ENCODE measurements at regions not wholly inside any gene's neighbourhood (a gene's known extent, or its start where the extent isn't known, plus 50 kb on each side); places are given as distances from the start of the nearest gene placed in this dataset.

DNA sequence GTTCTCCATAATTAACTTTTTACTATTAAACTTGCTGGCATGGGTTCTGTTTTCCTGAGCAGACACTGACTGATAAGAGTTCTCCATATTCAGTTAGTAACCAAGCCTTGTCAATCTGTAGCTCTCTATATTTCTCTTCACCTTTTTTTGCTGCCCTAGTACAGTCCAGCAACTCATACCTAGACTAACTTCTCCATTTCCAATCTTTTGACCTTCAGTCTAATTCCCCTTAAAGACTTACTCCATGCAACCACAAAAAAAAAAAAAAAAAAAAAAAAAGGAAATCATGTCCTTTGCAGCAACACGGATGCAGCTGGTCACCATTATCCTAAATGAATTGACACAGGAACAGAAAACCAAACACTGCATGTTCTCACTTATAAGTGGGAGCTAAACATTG, 125.7 kb upstream of the KRAS start:
- TF ChIP-seq CTCF (IDR thresholded peaks at IDR 0.05; ENCODE audit: poor library complexity, severe bottlenecking), result no peak
- no peak for TF ChIP-seq EZH2 (IDR thresholded peaks at IDR 0.05; ENCODE audit: borderline replicate concordance, insufficient read depth, low read length, poor library complexity, severe bottlenecking)
- no peak for TF ChIP-seq EP300 (conservative IDR thresholded peaks at IDR 0.05; ENCODE audit: poor library complexity, severe bottlenecking)

All from neural cell (in vitro differentiated cells).